ENCODE measurements at regions not wholly inside any gene's neighbourhood (a gene's known extent, or its start where the extent isn't known, plus 50 kb on each side); places are given as distances from the start of the nearest gene placed in this dataset.

- no peak for TF ChIP-seq CTCF (IDR thresholded peaks at IDR 0.05; ENCODE audit: insufficient read depth, low read length)
- DNase-seq (ENCODE audit: low read depth), result peak; percentile 73
Observed at GRCh38 chr1:191641420-191642260, 516.6 kb upstream of the RGS18 start.

GRCh38 chr1:191643060-191643459 is 515.2 kb upstream of the RGS18 start:
- TF ChIP-seq CTCF (IDR thresholded peaks at IDR 0.05; ENCODE audit: insufficient read depth, low read length), result no peak
- DNase-seq (ENCODE audit: low read depth), result no peak

More at GRCh38 chr1:191641420-191642260, 516.6 kb upstream of the RGS18 start:
- no peak overlapping the region for H3K4me3 ChIP-seq (ENCODE audit: low read depth, low read length)

GRCh38 chr1:191648939-191649338 is 509.3 kb upstream of the RGS18 start:
- DNase-seq (ENCODE audit: low read depth), result no peak
- no peak for TF ChIP-seq CTCF (IDR thresholded peaks at IDR 0.05; ENCODE audit: insufficient read depth, low read length)

More at GRCh38 chr1:191643060-191643459, 515.2 kb upstream of the RGS18 start:
- H3K4me3 ChIP-seq (ENCODE audit: low read depth, low read length), result no peak overlapping the region

GRCh38 chr1:191662051-191662450 is 496.2 kb upstream of the RGS18 start:
- no peak for TF ChIP-seq CTCF (IDR thresholded peaks at IDR 0.05; ENCODE audit: insufficient read depth, low read length)
- no peak for DNase-seq (ENCODE audit: low read depth)
- H3K4me3 ChIP-seq (ENCODE audit: low read depth, low read length), result no peak overlapping the region

More at GRCh38 chr1:191648939-191649338, 509.3 kb upstream of the RGS18 start:
- H3K4me3 ChIP-seq (ENCODE audit: low read depth, low read length), result no peak overlapping the region

GRCh38 chr1:191662746-191663145 is 495.5 kb upstream of the RGS18 start:
- no peak for DNase-seq (ENCODE audit: low read depth)
- H3K4me3 ChIP-seq (ENCODE audit: low read depth, low read length), result no peak overlapping the region
- no peak for TF ChIP-seq CTCF (IDR thresholded peaks at IDR 0.05; ENCODE audit: insufficient read depth, low read length)

GRCh38 chr1:191668525-191668924 is 489.7 kb upstream of the RGS18 start:
- DNase-seq (ENCODE audit: low read depth), result no peak
- no peak for TF ChIP-seq CTCF (IDR thresholded peaks at IDR 0.05; ENCODE audit: insufficient read depth, low read length)
- H3K4me3 ChIP-seq (ENCODE audit: low read depth, low read length), result no peak overlapping the region

All from fibroblast of the aortic adventitia (primary cell).